ENCODE measurements at regions not wholly inside any gene's neighbourhood (a gene's known extent, or its start where the extent isn't known, plus 50 kb on each side); places are given as distances from the start of the nearest gene placed in this dataset.

DNA sequence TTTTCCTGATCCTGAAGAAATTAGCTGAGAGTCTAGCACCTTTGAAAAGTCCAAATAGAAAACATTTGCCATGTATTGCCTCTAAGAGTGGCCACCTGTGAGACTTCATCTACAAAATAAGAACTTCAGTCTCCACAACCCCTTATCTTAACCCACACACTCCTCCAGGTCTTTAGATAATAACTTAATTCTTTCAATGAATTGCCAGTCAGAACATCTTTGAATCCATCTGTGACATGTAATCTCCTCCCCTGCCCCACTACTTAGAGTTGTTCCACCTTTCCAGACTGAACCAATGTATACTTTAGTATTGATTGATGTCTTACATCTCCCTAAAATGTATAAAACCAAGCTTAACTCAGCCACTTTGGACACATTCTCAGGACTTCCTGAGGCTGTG, 84.4 kb upstream of the FAM171A1 start:
- no peaks in the 10 kb centered on the region for H3K27me3 ChIP-seq
- DNase-seq = no peak

DNA sequence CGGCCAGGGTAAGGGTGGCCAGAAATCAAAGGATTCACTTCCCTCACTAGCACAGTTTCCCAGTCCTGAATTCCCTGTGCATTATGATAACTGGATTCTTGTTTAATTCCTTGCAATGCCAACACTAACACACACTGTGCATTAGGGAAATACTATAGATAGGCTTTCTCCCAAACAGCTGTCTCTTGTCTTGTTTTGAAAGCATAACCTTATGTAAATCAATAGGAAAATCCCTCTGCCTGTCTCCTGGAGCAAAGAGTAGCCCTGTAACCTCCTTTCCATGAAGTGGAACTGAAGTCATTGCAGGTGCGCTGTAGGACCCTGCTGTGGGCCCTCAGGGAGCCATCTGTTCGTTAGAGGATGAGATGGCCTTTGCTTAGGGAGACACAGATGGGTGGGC, 82.8 kb upstream of the FAM171A1 start:
- no peaks in the 10 kb centered on the region for H3K4me1 ChIP-seq
- H3K27me3 ChIP-seq = no peaks in the 10 kb centered on the region
- DNase-seq = no peak
- H3K4me3 ChIP-seq = no peak overlapping the region
- no peak overlapping the region for H3K27ac ChIP-seq
- intact Hi-C loops (cut with DNase I; ENCODE audit: low total_unique reads) = no loop called here
- no peaks in the 10 kb centered on the region for H3K9me3 ChIP-seq
- TF ChIP-seq, protein P1, sequence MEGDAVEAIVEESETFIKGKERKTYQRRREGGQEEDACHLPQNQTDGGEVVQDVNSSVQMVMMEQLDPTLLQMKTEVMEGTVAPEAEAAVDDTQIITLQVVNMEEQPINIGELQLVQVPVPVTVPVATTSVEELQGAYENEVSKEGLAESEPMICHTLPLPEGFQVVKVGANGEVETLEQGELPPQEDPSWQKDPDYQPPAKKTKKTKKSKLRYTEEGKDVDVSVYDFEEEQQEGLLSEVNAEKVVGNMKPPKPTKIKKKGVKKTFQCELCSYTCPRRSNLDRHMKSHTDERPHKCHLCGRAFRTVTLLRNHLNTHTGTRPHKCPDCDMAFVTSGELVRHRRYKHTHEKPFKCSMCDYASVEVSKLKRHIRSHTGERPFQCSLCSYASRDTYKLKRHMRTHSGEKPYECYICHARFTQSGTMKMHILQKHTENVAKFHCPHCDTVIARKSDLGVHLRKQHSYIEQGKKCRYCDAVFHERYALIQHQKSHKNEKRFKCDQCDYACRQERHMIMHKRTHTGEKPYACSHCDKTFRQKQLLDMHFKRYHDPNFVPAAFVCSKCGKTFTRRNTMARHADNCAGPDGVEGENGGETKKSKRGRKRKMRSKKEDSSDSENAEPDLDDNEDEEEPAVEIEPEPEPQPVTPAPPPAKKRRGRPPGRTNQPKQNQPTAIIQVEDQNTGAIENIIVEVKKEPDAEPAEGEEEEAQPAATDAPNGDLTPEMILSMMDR (IDR thresholded peaks at IDR 0.05) = no peak
- TF ChIP-seq POLR2A (IDR thresholded peaks at IDR 0.05) = no peak
- H3K36me3 ChIP-seq = no peaks in the 10 kb centered on the region

More for the DNA sequence above, 84.4 kb upstream of the FAM171A1 start:
- no peak overlapping the region for H3K4me3 ChIP-seq
- no peaks in the 10 kb centered on the region for H3K4me1 ChIP-seq
- no peak for TF ChIP-seq POLR2A (IDR thresholded peaks at IDR 0.05)
- TF ChIP-seq, protein P1 (IDR thresholded peaks at IDR 0.05) = no peak
- no peaks in the 10 kb centered on the region for H3K9me3 ChIP-seq
- H3K36me3 ChIP-seq = no peaks in the 10 kb centered on the region
- intact Hi-C loops (cut with DNase I; ENCODE audit: low total_unique reads) = no loop called here
- H3K27ac ChIP-seq = no peak overlapping the region

DNA sequence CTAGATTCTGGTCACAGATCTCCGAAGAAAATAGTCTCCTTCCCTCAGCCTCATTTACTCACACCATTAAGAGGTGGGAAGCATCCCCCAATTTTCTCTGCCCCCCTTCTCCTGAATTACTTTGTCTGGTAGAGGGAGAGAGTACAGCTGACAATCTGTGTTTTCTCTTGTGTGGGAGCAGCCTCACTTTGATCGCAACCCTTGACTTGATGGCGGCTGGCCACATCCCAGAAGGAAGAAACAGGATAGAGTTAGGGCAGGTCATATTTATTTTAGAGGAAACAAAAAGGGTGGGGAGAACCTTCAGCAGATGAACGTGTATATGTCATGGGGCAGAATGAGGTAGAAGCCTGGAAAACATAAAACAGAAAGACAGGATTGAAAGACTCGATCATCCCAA, 82.4 kb upstream of the FAM171A1 start:
- no peak overlapping the region for H3K27ac ChIP-seq
- H3K9me3 ChIP-seq = no peaks in the 10 kb centered on the region
- no peaks in the 10 kb centered on the region for H3K4me1 ChIP-seq
- no peak for TF ChIP-seq POLR2A (IDR thresholded peaks at IDR 0.05)
- TF ChIP-seq, protein P1 (IDR thresholded peaks at IDR 0.05) = no peak
- DNase-seq = no peak
- H3K4me3 ChIP-seq = no peak overlapping the region
- intact Hi-C loops (cut with DNase I; ENCODE audit: low total_unique reads) = no loop called here
- H3K36me3 ChIP-seq = no peaks in the 10 kb centered on the region
- H3K27me3 ChIP-seq = no peaks in the 10 kb centered on the region

DNA sequence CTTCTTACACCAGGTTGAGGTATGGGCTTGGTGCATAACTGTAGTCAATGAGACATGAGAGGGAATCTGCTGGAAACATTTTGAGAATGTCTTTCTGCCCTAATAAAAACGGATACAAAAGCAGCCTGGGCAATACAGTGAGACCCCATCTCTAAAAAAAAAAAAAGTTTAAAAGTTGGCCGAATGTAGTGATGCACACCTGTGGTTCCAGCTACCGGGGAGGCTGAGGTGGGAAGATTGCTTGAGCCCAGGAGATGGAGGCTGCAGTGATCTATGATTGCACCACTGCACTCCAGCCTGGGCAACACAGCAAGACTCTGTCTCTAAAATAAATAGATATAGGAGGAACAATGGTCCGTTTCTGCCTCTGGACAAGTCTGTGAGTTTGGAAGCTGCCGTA, 81.5 kb upstream of the FAM171A1 start:
- no peak for TF ChIP-seq POLR2A (IDR thresholded peaks at IDR 0.05)
- TF ChIP-seq, protein P1 (IDR thresholded peaks at IDR 0.05) = no peak
- H3K4me1 ChIP-seq = no peaks in the 10 kb centered on the region
- no peaks in the 10 kb centered on the region for H3K27me3 ChIP-seq
- no peak overlapping the region for H3K4me3 ChIP-seq
- H3K36me3 ChIP-seq = no peaks in the 10 kb centered on the region
- H3K27ac ChIP-seq = no peak overlapping the region
- no peaks in the 10 kb centered on the region for H3K9me3 ChIP-seq
- intact Hi-C loops (cut with DNase I; ENCODE audit: low total_unique reads) = no loop called here
- no peak for DNase-seq

DNA sequence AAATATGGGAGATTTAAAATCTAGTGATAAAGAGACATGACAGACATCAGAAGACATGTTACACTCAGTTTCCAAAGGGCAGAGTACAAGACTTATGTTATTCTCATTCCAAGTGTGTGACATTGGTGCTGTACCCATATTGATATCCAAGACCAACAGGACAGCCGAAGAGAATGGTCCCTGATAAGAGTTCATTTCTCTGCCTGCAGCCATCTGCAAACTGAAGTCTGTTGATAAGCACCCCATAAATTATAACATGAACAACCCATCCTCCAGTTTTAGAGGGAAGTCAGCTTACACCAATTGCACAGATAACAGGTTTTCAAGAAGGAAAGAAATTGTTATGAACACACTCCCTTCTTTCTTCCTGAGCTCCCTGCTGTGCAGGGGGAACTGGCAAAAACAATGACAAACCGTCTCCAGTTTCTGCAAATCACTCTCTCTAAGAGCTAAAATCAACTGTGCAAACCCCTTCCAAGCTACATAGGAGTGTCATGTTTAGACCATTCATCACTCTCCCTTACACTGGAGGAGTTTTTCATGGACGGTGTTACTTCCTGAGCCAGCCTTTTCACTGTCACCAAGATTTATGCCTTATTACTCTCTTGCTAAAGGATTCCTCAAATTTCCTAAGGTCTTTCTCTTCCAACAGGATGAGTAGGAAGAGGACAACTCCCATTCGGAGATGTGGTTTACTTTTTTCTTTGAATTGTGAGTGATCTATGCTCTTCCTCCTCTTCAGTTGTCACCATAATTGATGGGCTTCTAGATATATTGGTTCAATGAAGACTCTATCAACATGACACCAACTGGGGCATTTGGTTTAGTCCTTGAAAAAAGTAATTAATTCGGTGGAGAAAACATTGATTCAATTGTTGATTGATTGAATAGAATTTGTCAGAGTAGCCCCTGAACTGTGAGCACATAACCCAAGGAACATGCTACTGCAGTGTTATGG, 80.3 kb upstream of the FAM171A1 start:
- Histone ChIP-seq H3K27me3 (no peaks in the 10 kb centered on the region), H3K4me3 (no peak overlapping the region), H3K36me3 (no peaks in the 10 kb centered on the region), H3K9me3 (no peaks in the 10 kb centered on the region), H3K27ac (no peak overlapping the region), H3K4me1 (no peaks in the 10 kb centered on the region)
- no peak for DNase-seq
- TF ChIP-seq, protein P1 (IDR thresholded peaks at IDR 0.05) = no peak
- no peak for TF ChIP-seq POLR2A (IDR thresholded peaks at IDR 0.05)
- intact Hi-C loops (cut with DNase I; ENCODE audit: low total_unique reads) = no loop called here
